Head of caudate nucleus (tissue), 42 donors: ENCODE measurements at regions not wholly inside any gene's neighbourhood (a gene's known extent, or its start where the extent isn't known, plus 50 kb on each side); places are given as distances from the start of the nearest gene placed in this dataset.
"Not testable (repeated sequence)": the region's sequence is repeated elsewhere in the genome, so short reads cannot be mapped to it uniquely, and the experiment has no call there.

Experiments used
- DNase-seq, 42 donors: peaks; one replicate each; pipeline versions ENCODE4 v3.0.0 to v3.0.0-alpha.2; 2020 to 2021; ENCODE audit warnings: mixed read lengths in 7 of 42
- intact Hi-C: fragments of 100-400 bp; cut with DNase I; formaldehyde crosslinking; loops from one replicate; pipeline ENCODE4 v1.15.0; 2022

GRCh38 chr12:60693019-60693626, 1097.3 kb downstream of the SLC16A7 start:
- no peak for DNase-seq
- intact Hi-C loops = no loop called here

GRCh38 chr12:60704171-60704914, 1108.5 kb downstream of the SLC16A7 start:
- intact Hi-C loops = no loop called here
- DNase-seq = no peak

- intact Hi-C loops = no loop called here
- DNase-seq = no peak
These were observed 1114.4 kb downstream of the SLC16A7 start for GRCh38 chr12:60710246-60710645.

- intact Hi-C loops = no loop called here
- no peak for DNase-seq
These were observed 1118.5 kb downstream of the SLC16A7 start for GRCh38 chr12:60714141-60714900.

- intact Hi-C loops = no loop called here
- no peak for DNase-seq
These were observed 1128.6 kb downstream of the SLC16A7 start for GRCh38 chr12:60724475-60724874.

- no peak for DNase-seq
- intact Hi-C loops = no loop called here
These were observed 1129.2 kb downstream of the SLC16A7 start for GRCh38 chr12:60724984-60725383.

GRCh38 chr12:60752589-60752988, 1156.8 kb downstream of the SLC16A7 start:
- DNase-seq = no peak
- intact Hi-C loops = no loop called here

- intact Hi-C loops = no loop called here
- no peak for DNase-seq
These were observed 1162.4 kb downstream of the SLC16A7 start for GRCh38 chr12:60758224-60758623.

- no peak for DNase-seq
- intact Hi-C loops = no loop called here
These were observed 1165.1 kb downstream of the SLC16A7 start for GRCh38 chr12:60760965-60761364.

GRCh38 chr12:60801166-60801565, 1205.3 kb downstream of the SLC16A7 start:
- intact Hi-C loops, DNase-seq: not testable (repeated sequence)

GRCh38 chr12:60803147-60803546, 1207.3 kb downstream of the SLC16A7 start:
- intact Hi-C loops = no loop called here
- DNase-seq = no peak

GRCh38 chr12:60805364-60805763, 1209.5 kb downstream of the SLC16A7 start:
- DNase-seq = no peak
- intact Hi-C loops = no loop called here

GRCh38 chr12:60819794-60820193, 1224.0 kb downstream of the SLC16A7 start:
- DNase-seq = no peak
- intact Hi-C loops = no loop called here

GRCh38 chr12:60822580-60822979, 1226.8 kb downstream of the SLC16A7 start:
- no peak for DNase-seq

GRCh38 chr12:60830381-60830780, 1234.6 kb downstream of the SLC16A7 start:
- intact Hi-C loops = no loop called here
- DNase-seq = no peak

More at GRCh38 chr12:60822580-60822979, 1226.8 kb downstream of the SLC16A7 start:
- intact Hi-C loops = no loop called here

- intact Hi-C loops = no loop called here
- no peak for DNase-seq
These were observed 1236.5 kb downstream of the SLC16A7 start for GRCh38 chr12:60832290-60832689.

- DNase-seq = no peak
- intact Hi-C loops = no loop called here
These were observed 1238.5 kb downstream of the SLC16A7 start for GRCh38 chr12:60834372-60834771.

GRCh38 chr12:60834806-60835205, 1239.0 kb downstream of the SLC16A7 start:
- no peak for DNase-seq
- intact Hi-C loops = no loop called here

- intact Hi-C loops = no loop called here
- DNase-seq = no peak
These were observed 1240.8 kb downstream of the SLC16A7 start for GRCh38 chr12:60836651-60837050.

GRCh38 chr12:60842181-60842580, 1246.4 kb downstream of the SLC16A7 start:
- intact Hi-C loops = no loop called here
- DNase-seq = no peak
